Caco-2 (cell line): ENCODE measurements at regions not wholly inside any gene's neighbourhood (a gene's known extent, or its start where the extent isn't known, plus 50 kb on each side); places are given as distances from the start of the nearest gene placed in this dataset.

ENCODE experiments used
- BruUV-seq: library from RNA; stranded (reverse); fragments of 400-500 nt; replicated peaks from 2 replicates; lab custom pipeline; 2021; lab: Mats Ljungman, UMichigan
- CTCF ChIA-PET: fragments of 300-600 bp; sonication (Branson Sonifier 250); formaldehyde crosslinking; loops from one replicate; lab custom pipeline; 2022; ENCODE audit warnings: antibody characterized with exemption; lab: Charles Lee
- POLR2A ChIA-PET: fragments of 300-600 bp; sonication (Branson Sonifier 250); formaldehyde crosslinking; loops from one replicate; lab custom pipeline; 2022; ENCODE audit warnings: antibody characterized with exemption; lab: Charles Lee
- DNase-seq, 2 experiments: peaks; one replicate each; pipeline versions ENCODE4 v3.0.0 to v3.0.0-alpha.2; 2020 to 2022
- H3K27me3 ChIP-seq: replicated peaks from 2 replicates; pipeline ENCODE4 v1.6.0; 2011; ENCODE audit warnings: low read length; ENCODE audit not compliant: control insufficient read depth, insufficient read depth
- H3K36me3 ChIP-seq: 2 replicates; pipeline ENCODE4 v1.5.1; 2011; ENCODE audit warnings: low read length; ENCODE audit not compliant: control insufficient read depth, insufficient read depth
- H3K4me1 ChIP-seq: fragments of 250-450 bp; sonication (Bioruptor Pico); 2 replicates; pipeline ENCODE4 v1.5.1; 2020; ENCODE audit warnings: mild to moderate bottlenecking
- H3K4me3 ChIP-seq: 2 replicates; pipeline ENCODE4 v1.5.1; 2011; ENCODE audit warnings: low read depth, mild to moderate bottlenecking, control low read depth, low read length
- H3K9me3 ChIP-seq: fragments of 250-450 bp; sonication (Bioruptor Pico); 2 replicates; pipeline ENCODE4 v1.5.1; 2020; ENCODE audit warnings: mild to moderate bottlenecking, moderate library complexity
- H3K27ac Mint-ChIP-seq: one replicate; pipeline ENCODE4 v1.8.0; 2022; ENCODE audit warnings: mixed read lengths; ENCODE audit not compliant: unreplicated experiment
- H3K27me3 Mint-ChIP-seq: one replicate; pipeline ENCODE4 v1.8.0; 2022; ENCODE audit warnings: mixed read lengths; ENCODE audit not compliant: insufficient read depth, unreplicated experiment
- H3K36me3 Mint-ChIP-seq: one replicate; pipeline ENCODE4 v1.8.0; 2022; ENCODE audit warnings: mild to moderate bottlenecking, mixed read lengths; ENCODE audit not compliant: insufficient read depth, unreplicated experiment
- H3K4me1 Mint-ChIP-seq: one replicate; pipeline ENCODE4 v1.8.0; 2022; ENCODE audit warnings: low read depth, mixed read lengths; ENCODE audit not compliant: unreplicated experiment
- H3K4me3 Mint-ChIP-seq: one replicate; pipeline ENCODE4 v1.8.0; 2022; ENCODE audit warnings: mild to moderate bottlenecking, moderate library complexity, mixed read lengths; ENCODE audit not compliant: unreplicated experiment
- H3K9me3 Mint-ChIP-seq: one replicate; pipeline ENCODE4 v1.8.0; 2022; ENCODE audit warnings: mixed read lengths; ENCODE audit not compliant: unreplicated experiment
- intact Hi-C: fragments of 100-400 bp; cut with micrococcal nuclease; formaldehyde crosslinking; loops from one replicate; pipeline ENCODE4 v1.10.0; 2022; ENCODE audit not compliant: unreplicated experiment
- TF ChIP-seq, protein P1 (sequence below), 2 experiments: fragments of 200-600 bp in 1 of 2; IDR thresholded peaks; 1 replicate in 1 of 2; 2 replicates in 1 of 2; pipeline versions ENCODE4 v1.5.1 to v1.8.0; 2011 to 2022; ENCODE audit warnings: antibody characterized with exemption in 1 of 2, control low read depth in 1 of 2, inconsistent platforms in 1 of 2, low read depth in 1 of 2, low read length in 1 of 2, mild to moderate bottlenecking in 1 of 2, moderate library complexity in 1 of 2; ENCODE audit not compliant: insufficient read depth in 1 of 2, severe bottlenecking in 1 of 2, unreplicated experiment in 1 of 2

DNA sequence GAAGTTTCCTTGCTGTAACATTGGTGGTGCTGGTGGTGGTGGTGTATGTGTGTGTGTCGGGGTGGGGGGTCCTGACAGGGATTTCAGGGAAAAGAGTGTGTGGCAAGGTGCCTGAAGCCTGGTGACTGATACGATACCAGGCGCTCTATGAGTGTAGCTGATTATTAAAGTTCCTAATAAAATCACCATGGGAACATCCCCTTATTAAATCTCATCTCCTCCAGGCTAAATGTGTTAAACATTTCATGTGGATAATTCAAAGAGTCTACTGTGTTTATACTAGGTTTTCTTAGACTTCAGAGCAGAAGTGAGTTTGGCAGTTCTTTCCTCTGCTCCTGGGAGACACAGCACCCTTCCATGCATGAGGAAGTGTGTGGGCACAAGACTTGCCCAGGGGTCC is 82.0 kb downstream of the THNSL2 start:
- no TSS peak for BruUV-seq
- Mint-ChIP-seq H3K9me3 (peaks cover 9% of the 10 kb centered on the region), H3K36me3 (no peaks in the 10 kb centered on the region), H3K27ac (no peak overlapping the region), H3K4me1 (peaks cover 6% of the 10 kb centered on the region), H3K27me3 (peaks cover 21% of the 10 kb centered on the region), H3K4me3 (no peak overlapping the region)
- TF ChIP-seq, protein P1, sequence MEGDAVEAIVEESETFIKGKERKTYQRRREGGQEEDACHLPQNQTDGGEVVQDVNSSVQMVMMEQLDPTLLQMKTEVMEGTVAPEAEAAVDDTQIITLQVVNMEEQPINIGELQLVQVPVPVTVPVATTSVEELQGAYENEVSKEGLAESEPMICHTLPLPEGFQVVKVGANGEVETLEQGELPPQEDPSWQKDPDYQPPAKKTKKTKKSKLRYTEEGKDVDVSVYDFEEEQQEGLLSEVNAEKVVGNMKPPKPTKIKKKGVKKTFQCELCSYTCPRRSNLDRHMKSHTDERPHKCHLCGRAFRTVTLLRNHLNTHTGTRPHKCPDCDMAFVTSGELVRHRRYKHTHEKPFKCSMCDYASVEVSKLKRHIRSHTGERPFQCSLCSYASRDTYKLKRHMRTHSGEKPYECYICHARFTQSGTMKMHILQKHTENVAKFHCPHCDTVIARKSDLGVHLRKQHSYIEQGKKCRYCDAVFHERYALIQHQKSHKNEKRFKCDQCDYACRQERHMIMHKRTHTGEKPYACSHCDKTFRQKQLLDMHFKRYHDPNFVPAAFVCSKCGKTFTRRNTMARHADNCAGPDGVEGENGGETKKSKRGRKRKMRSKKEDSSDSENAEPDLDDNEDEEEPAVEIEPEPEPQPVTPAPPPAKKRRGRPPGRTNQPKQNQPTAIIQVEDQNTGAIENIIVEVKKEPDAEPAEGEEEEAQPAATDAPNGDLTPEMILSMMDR (IDR thresholded peaks at IDR 0.05; ENCODE audit: insufficient read depth in 1 of 2, low read depth in 1 of 2, low read length in 1 of 2, severe bottlenecking in 1 of 2, unreplicated experiment in 1 of 2): no peak
- intact Hi-C loops: loop anchor here (5.0 kb wide), 1 partner anchor 55 kb away; no protein-coding TSS in a partner anchor
- ChIA-PET POLR2A (no interaction called here), CTCF (interaction anchor here (0.6 to 1.0 kb wide), 2 partner anchors 56 to 57 kb away, joined by 3 to 6 read pairs; no protein-coding TSS in a partner anchor)
- no peaks in the 10 kb centered on the region for H3K36me3 ChIP-seq
- no peaks in the 10 kb centered on the region for H3K27me3 ChIP-seq
- no peaks in the 10 kb centered on the region for H3K4me1 ChIP-seq
- H3K9me3 ChIP-seq: no peaks in the 10 kb centered on the region
- no peak overlapping the region for H3K4me3 ChIP-seq
- no peak for DNase-seq

DNA sequence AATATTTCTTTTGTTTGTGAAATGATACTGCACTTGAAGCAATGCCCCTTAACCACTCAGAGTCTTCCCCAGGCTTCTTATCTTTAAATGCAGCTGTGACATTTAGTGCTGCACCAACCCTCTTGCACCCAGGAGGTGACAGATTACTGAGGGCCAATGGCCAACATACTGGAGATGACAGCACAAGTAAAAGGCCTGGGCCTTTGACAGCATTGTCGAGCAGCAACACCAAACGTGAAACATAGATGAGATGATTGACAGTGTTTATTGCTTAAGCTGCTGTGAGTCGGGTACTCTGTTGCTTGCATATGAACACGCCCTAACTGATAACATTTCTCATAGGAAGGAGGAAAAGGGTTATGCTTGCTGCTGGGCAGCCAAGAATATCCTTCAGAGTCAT is 80.3 kb downstream of the THNSL2 start:
- Histone ChIP-seq H3K9me3 (0 out of 2 replicates have a peak, but pooled peaks cover 2% of the 10 kb centered on the region), H3K4me3 (no peak overlapping the region), H3K27me3 (no peaks in the 10 kb centered on the region), H3K4me1 (no peaks in the 10 kb centered on the region), H3K36me3 (no peaks in the 10 kb centered on the region)
- TF ChIP-seq, protein P1 (IDR thresholded peaks at IDR 0.05; ENCODE audit: insufficient read depth in 1 of 2, low read depth in 1 of 2, low read length in 1 of 2, severe bottlenecking in 1 of 2, unreplicated experiment in 1 of 2): no peak
- Mint-ChIP-seq H3K27ac (no peak overlapping the region), H3K9me3 (no peaks in the 10 kb centered on the region), H3K4me1 (peaks cover 6% of the 10 kb centered on the region), H3K27me3 (peaks cover 14% of the 10 kb centered on the region), H3K4me3 (no peak overlapping the region), H3K36me3 (no peaks in the 10 kb centered on the region)
- DNase-seq: no peak
- intact Hi-C loops: loop anchor here (5.0 kb wide), 1 partner anchor 57 kb away; no protein-coding TSS in a partner anchor
- BruUV-seq: no TSS peak
- CTCF ChIA-PET: no interaction called here
- POLR2A ChIA-PET: no interaction called here

DNA sequence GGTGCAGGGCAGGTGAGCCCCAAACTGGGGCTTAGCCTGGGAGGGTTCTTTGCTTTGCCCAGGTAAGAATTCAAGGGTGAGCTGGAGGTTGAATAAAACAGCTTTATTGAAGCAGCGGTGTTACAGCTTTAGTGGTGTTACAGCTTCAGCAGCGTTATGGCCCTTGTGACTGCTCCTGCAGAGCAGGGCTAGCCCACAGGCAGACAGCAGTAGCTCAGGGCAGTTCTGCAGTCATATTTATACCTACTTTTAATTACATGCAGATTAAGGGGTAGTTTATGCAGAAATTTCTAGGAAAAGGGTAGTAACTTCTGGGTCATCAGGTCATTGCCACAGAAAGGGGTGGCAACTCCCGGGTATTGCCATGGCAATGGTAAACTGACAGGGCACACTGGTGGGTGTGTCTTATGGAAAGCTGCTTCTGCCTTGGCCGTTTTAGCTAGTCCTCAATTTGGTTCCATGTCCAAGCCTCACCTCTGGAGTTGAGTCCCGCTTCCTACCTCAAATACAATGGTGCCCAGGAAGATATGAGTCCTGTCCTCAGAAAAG is 78.2 kb downstream of the THNSL2 start:
- Histone ChIP-seq H3K36me3 (no peaks in the 10 kb centered on the region), H3K4me1 (no peaks in the 10 kb centered on the region), H3K27me3 (no peaks in the 10 kb centered on the region), H3K9me3 (peaks cover 14% of the 10 kb centered on the region), H3K4me3 (no peak overlapping the region)
- no peak overlapping the region for H3K27ac Mint-ChIP-seq
- H3K4me1 Mint-ChIP-seq: peaks cover 6% of the 10 kb centered on the region
- CTCF ChIA-PET: no interaction called here
- TF ChIP-seq, protein P1 (IDR thresholded peaks at IDR 0.05; ENCODE audit: insufficient read depth in 1 of 2, low read depth in 1 of 2, low read length in 1 of 2, severe bottlenecking in 1 of 2, unreplicated experiment in 1 of 2): no peak
- H3K27me3 Mint-ChIP-seq: peaks cover 10% of the 10 kb centered on the region
- no peak for DNase-seq
- intact Hi-C loops: no loop called here
- H3K4me3 Mint-ChIP-seq: no peak overlapping the region
- peaks cover 2% of the 10 kb centered on the region for H3K9me3 Mint-ChIP-seq
- H3K36me3 Mint-ChIP-seq: no peaks in the 10 kb centered on the region
- POLR2A ChIA-PET: no interaction called here
- no TSS peak for BruUV-seq
